KG1 (cell line): ENCODE measurements at regions not wholly inside any gene's neighbourhood (a gene's known extent, or its start where the extent isn't known, plus 50 kb on each side); places are given as distances from the start of the nearest gene placed in this dataset.

Source experiments
- DNase-seq: peaks from one replicate; lab custom pipeline; 2025; lab: John Stamatoyannopoulos, UW

DNA sequence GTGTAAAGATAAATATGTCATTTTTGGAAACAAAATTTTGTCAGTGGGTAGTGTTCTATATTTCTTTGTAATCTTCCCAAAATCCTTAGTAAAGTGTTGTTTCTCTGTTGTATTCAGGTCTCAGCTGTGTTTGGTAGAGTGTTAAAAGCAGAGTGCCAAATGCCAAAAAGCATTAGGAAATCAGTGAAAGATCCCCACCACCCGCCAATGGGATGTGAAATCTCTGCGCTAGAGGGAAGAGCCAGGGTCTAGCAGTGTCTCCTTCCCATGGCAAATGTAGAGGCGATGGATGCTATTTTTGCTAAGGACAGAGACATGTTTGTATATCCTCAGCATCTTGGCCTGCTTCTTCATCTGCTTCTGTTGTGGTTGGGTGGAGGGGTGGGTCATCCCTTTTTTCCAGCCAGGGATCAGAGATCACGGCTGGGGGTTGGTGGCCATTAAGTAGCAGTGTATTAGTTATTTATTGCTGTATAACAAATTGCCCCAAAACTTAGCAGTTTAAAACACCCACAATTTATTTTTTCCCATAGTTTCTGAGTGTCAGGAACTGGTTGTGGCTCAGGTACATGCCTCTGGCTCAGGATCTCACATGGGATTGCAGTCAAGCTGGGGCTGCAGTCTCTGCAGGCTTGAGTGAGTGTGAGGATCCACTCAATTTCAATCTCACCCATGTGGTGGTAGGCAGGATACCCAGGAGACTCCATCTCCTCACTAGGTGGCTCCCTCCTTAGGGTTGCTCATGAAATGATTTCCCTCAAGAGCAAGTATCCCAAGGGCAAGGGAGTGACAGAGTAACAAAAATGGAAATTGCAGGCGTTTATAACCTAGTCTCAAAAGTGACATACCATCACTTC lies 211.9 kb downstream of the MYCN start:
- DNase-seq: no peak

DNA sequence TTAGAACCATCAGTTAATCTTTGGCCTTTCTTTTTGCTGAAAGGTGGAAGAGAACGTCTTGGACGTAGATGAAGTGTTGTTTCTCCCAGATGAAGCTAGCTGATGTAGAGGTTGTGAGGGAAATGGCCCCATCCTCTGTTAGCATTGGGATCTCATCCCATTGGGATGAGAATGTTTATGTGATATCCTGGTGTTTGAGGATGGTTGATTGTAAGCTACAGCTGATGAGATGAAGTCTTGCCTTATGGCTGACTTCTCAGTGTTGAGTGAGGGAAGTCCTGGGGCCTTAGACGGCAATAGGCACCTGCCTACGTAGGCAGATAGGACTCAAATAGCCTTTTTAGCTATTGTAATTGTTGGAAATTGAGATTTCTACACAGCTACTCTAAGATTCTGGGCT lies 211.3 kb downstream of the MYCN start:
- DNase-seq: no peak

DNA sequence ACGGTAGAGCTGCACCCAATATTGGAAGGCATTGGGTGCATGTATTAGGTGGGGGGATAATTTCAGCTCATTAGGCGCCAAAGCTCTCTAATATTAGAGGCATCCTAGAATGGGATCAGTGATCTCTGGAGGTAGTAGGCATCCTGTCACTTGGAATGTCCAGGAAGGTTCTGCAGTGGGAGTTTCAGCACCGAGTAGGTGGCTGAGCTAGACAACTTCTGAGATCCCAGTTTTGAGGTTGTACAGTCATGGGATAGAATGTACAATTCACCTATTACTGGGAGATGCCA lies 210.9 kb downstream of the MYCN start:
- DNase-seq: no peak

DNA sequence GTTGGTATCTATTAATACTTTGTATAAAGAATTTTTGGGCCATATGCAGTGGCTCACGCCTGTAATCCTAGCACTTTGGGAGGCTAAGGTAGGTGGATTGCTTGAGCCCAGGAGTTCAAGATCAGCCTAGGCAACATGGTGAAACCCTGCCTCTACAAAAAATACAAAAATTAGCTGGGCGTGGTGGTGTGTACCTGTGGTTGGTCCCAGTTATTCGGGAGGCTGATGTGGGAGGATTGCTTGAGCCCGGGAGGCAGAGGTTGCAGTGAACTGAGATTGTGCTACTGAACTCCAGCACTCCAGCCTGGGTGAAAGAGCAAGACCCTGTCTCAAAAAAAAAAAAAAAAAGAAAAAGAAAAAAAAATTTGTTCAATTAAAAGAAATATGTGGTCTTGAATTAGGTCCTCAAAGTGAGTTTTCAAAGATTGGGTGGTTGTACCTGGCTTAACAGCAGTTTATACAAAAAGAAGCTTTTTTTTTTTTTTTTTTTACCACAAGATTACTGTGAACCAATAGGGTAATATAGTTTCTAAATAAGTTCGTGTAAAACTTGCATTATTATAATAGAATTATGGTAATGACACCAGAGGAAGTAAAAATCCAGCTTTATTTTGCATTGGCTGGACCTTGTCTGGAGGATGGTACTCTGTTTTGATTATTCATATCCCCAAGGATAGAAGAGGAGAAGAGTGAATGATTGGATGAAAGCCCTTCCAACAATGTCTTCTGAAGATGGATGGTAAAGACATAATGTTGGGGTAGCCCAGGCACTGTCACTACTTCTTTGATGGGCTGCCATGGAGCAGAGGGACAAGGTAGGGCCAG lies 210.3 kb downstream of the MYCN start:
- no peak for DNase-seq

DNA sequence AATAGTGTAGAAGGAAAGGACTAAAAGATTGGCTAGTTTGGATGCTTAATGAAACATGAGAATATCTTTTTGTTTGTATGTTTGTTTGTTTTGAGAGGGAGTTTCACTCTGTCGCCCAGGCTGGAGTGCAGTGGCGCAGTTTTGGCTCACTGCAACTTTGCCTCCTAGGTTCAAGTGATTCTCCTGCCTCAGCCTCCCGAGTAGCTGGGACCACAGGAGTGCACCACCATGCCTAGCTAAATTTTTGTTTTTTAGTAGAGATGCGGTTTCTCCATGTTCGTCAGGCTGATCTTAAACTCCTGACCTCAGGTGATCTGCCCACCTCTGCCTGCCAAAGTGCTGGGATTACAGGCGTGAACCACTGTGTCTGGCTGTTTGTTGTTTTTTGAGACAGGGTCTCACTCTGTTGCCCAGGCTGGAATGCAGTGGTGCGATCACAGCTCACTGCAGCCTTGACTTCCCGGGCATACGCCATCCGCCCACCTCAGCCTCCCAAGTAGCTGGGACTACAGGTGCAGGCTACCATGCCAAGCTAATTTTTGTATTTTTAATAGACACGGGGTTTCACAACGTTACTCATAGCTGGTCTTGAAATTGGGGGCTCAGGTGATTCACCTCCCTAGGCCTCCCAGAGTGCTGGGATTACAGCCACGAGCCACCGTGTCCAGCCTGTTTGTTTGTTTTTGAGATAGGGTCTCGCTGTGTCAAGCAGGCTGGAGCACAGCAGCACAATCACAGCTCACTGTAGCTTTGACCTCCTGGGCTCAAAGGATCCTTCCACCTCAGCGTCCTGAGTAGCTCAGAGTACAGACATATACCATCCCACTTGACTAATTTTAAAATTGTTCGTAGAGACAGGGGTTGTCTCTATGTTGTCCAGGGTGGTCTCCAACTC lies 209.2 kb downstream of the MYCN start:
- no peak for DNase-seq

DNA sequence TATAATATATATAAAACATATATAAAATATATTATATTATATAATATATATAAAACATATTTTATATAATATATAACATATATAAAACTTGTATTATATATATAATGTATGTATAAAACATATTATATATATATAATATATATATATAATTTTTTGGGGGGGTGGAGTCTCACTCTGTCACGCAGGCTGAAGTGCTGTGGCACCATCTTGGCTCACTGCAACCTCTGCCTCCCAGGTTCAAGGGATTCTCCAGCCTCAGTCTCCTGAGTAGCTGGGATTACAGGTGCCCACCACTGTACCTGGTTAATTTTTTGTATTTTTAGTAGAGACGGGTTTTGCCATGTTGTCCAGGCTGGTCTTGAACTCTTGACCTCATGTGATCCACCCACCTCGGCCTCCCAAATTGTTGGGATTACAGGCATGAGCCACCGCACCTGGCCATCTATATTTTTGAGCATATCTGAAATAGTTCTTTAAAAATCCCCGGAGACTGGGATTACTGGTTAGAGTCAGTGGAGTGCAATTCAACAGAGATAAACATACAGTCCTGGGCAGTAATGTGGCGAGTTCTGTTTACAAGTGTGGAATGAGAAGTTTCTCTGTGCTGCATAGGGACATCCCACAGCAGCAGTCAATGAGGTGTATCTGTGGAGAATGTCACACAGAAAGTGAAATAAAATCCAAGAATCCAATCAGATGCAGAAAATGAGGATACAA lies 208.4 kb downstream of the MYCN start:
- no peak for DNase-seq

DNA sequence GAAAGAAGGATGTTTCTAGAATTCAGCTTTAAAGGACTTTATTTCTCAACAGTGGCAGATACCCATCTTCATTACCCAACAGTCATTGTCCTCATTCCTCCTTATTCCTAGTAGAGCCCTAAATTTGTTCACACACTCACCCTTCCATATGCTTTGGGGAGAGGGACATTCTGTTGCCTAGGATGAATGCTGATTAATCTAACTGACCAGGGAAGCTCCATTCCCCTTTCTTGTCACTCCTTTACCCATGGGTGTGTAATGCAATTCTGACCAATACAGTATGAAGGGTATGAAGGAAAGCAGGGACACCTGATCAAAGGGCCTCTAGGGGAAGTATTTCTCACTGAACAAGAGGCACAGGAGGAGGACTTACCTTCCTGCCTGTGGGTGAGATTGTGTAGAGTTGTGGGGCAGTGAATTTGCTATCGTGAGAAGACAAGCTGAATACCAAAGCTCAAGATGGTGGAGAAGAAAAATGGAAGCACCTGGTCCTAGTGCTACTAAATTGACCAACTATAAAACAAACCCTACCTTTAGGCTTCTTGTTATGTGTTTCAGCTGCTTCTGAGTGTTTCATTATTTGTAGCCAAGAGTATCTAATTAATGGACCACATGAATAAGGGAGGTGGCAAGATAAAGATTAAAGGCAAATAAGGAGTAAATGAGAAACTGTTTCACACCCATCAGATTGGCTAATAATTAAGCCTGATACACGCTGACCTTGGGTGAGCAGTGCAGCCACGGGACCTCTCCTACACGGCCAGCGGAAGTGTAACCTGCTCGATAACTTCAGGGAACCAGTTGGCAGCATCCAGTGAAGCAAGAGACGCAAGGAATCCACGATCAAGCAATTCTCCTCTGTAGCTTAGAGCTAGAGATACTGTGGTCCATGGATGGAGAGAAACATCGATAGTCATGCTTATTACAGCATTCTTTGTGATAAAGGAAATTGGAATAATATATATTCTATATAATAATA lies 202.3 kb downstream of the MYCN start:
- DNase-seq: no peak

DNA sequence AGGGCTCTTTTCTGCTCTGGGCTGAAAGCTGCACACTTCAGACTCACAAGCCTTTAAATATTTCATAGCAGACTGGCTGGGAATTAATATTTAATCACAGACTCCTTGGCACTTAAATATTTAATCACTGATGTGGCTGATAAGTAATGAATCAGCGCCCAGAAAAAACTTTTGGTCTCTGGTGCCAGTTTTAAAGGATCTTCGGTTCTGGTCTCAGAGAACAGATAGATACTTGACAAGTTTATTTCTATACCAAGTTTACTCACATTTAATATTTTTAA lies 201.2 kb downstream of the MYCN start:
- no peak for DNase-seq

DNA sequence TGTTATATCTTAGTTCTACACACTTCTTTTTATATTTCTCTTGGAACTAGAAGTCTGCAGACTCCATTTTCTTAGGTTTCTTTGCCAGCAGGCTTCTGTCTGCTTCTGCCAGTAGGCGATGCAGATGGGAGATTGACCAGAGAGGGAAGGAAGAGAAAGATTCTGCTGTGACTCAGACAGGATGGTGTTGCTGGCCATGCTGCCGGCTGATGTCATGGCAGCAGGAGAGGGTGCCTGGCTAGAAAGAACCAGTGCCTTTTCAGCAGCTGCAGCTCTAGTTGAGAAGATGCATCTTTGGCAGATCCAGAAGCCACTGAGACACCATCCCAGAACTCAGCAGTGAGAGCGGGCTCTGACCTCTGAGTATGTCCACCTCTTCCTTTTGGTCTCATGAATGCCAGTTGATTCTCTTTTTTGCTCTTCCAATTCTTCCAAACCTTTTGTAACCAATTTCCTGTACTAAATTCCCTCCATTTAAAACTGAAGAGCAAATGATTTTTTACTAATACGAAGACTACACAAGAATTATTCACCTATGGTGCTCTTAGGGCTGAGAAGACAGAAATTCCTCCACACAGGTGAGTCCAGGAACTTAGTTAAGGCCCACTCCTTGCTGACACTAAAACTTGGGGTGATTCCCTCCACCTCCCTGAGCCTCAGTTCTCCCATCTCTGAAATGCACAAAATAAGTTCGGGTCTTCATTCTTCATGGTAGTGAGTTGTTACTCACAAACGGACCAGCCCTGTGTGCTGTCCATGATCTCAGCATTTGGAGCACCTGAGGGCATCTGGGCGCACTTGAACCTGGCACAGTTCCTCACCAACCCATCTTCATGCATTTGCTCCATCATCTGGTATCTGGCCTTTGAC lies 200.7 kb downstream of the MYCN start:
- DNase-seq: no peak

DNA sequence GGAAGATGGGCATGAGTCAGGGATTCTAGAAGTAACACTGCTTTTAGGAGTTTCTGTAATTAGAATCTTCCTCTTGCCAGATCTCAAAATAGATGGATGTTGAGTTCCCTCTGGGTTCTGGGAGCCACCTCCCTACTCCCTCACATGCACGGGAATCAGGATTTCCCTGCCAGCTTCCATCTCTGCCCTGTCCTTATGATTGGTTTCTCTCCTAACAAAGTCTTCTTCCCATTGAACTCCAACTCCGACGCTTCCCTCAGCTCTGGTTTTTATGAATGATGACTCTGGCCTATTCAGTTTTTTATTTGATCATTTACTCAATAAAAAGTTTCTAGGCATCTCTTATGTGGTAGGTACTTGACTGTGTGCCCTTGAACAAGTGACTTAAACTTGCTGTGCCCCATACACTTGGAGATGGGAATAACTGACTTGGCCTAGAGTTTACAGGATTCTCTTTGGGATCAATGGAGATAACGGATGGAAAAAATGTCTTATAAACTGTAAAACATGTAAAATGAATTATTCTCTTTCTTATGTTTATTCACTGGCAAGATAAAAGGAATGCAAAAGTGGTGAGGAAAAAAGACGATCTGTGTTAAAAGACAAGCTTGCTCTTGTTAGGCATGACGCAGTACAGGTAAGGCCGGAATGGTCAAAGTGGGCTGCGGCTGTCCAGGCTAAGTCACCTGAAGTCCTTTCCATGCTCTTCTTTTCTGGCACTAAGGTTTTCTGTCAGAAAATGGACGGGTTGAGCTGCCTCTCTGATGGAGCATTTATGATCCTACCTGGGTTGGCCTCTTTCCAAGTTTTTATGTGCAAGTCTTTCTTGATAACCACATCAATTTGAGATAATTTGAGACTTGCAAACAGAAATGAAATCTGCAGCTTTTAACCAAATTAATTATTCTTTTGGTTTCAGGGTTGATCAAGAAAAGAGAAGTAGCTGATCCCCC lies 199.6 kb downstream of the MYCN start:
- DNase-seq: no peak

DNA sequence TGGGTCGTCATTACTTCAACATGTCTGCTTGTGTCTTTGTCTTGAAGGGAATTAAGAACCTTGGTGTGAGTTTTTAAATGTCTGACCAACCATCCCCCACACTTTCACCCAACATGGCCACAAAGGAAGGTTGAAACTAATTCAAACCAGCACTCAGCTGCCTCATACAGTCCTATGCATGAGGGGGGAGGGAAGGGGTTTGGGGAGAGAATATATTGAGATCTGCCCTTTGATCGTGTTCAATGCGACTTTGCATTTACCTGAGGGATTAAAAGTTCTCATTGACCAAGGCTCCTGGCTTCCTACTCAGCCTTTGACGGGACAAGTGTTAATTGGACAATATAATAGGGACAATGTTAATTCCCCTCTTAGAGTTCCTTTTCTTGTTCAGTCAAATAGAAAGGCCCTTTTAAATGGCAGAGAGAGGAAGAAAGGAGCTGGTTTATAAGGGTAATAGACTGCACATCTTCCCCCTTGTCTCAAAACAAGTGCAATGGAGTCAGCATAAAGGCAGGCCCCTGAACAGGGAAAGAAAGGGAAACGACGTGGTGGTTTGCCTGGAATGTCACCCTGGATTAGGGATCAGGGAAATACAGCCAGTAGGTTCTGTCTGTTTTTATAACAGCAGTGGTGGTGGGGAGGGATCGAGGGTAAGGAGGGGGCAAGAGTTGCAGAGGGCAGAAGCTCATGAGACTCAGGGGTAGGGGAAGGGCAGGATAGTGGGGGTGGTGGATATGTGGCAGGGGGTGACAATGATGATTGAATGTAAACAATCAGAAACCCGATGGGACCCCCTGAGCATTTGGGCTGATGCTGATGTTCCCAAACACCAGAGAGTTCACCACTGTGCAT lies 198.7 kb downstream of the MYCN start:
- DNase-seq: no peak

DNA sequence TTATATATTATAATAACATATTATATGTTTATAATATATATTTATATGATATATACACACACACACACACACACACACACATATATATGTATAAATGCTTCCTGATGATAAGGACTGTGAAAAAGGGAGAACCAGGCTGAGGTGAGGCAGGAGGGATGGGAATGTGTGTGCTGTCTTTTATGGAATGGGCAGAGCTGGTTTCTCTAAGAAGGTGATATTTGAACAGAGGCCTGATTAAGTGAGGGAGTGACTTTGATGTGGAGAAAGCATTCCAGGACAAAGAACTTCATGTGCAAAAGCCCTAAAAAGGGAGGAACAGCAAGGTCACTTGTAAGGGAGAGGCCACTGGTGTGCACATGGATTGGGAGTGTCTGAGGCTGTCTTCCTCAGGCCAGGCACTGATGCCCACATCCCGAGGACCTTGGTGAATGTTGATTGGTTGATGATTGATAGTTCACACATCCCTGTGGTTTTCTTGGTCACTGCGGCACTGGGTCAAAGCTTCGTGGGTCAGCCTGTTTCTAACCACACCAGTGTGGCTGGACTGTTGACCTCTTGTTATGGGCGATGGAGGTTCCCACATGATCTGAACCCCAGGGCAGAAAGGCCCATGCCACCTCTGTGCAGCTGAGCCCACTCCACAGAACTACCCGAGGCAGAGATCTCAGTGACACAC lies 196.9 kb downstream of the MYCN start:
- DNase-seq: no peak

DNA sequence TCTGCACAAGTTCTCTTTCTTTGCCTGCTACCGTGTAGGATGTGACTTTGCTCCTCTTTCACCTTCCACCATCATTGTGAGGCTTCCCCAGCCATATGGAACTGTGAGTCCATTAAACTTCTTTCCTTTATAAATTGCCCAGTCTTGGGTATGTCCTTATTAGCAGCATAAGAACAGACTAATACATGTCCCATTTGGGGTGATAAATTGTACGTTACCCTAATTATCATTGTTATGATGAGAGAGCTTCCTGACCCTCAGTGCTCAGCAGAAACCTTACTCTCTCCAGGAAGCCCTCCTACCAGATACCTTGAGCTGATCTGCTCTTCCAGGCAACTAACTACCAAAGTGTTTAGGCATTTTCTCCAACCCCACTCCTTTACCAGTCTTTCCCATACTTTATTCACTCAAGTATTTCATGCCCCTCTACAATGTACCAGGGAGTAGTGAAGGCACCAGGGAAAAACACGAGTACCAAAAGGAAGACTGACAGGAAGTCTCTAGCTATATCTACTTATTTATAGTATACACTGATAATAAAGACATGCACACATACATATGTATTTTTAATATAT lies 196.2 kb downstream of the MYCN start:
- DNase-seq: no peak

DNA sequence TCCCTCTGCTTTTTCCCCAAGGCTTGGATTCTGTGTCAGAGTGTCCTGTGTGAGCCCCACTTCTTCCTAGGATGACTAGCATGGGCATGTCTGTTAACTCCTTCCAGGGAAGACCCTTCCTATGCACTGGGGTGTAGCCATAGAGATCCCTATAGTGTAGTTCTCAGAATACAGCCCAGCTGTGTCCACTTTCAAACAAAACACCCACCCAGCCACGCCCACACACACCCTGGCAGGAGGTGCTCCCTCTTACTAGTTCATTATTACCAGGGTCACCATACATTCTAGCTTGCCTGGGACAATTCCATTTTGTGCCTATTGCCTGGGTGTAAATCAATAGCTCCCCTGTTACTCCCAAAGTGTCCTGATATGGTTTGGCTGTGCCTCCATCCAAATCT lies 195.6 kb downstream of the MYCN start:
- DNase-seq: no peak

DNA sequence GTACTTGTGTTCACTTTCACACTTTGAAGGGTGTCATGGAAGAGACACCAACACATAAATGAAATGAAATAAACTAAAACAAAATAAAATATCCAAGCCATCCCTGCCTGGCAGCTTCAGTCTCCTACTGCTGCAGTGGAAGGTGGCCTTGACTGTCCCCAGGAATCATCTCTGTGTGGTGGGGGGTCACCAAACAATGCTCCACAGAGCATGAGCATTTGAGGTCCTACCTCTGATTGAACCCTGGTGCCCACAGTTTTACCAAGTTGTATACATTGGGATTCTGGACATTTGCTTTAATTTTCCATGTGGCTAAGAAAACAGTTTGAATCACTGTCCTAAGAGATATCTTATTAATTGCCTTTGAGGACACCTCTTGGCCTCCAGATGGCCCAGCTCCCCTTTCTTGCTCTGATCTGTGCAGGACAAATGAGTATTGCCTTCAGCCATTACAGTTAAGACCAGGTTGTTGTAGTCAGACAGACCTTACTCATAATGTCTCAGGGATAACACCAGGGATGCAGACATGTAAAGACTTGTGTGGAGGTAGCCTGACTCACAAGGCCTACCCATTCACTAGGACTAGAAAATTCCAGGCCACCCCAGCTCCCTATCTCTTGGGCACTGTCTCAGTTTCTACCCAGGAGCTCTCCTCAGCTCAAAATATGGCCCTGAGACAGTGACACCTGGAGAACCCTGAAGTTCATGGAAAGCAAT lies 195.0 kb downstream of the MYCN start:
- no peak for DNase-seq
